Left colon (tissue), 2 donors: ENCODE measurements at regions not wholly inside any gene's neighbourhood (a gene's known extent, or its start where the extent isn't known, plus 50 kb on each side); places are given as distances from the start of the nearest gene placed in this dataset.
"Not testable (repeated sequence)": the region's sequence is repeated elsewhere in the genome, so short reads cannot be mapped to it uniquely, and the experiment has no call there.

Source experiments
- ATAC-seq: fragments of 200-7000 bp; cut with Tn5 transposase; one replicate; pipeline ENCODE4 v1.9.1; 2020; ENCODE audit warnings: mild to moderate bottlenecking, moderate library complexity
- DNase-seq, 2 donors: peaks; one replicate each; pipeline ENCODE4 v3.0.0-alpha.2; 2020
- intact Hi-C, 2 donors: fragments of 100-400 bp; cut with DNase I in 1 of 2; cut with micrococcal nuclease in 1 of 2; formaldehyde crosslinking; loops; one replicate each; pipeline versions ENCODE4 v1.11.2 to v1.14.0; 2022; cut with DNase I, micrococcal nuclease
- donor health status: DM: no; HTN: no; CAD: no.
- donor health status: DM: yes; HTN: yes; CAD: no.

DNA sequence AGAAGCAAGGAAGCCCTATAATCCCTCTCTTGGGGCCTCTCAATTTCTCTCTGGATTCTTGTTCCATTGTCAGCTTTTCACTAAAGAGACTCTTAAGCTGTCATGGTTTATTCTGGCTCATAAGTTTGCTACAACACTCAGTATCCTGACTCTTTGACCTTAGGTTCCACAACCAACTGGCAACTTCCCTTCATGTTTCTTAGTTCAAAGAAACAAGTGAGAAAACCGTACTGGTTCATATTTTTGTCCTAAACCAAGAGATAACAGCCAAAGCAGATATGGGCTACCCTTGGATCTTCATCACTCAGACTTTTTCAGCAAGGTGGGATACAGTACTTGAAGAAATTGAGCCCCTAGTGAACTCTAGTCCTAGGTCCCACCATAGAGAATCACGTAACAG, 109.9 kb upstream of the CRIM1 start:
- intact Hi-C loops: no loop called here
- DNase-seq: no peak
- no peak for ATAC-seq

DNA sequence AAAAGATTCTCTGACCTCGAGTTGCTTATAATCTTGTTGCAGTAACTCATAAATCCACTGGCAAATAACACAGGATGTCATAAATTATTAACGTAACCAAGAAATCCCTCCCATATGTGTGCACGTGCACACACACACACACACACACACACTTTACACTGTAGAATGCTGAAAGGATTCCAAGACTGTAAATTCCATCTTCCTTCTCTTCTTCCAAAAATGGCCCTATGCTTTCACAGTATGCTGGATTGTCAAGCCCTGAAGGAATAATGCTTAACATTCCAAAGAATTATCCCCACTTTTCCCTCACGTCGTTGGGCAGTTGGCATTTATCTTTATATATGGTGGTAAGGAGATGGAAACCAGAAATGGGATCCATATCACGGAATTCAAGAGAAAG, 117.5 kb upstream of the CRIM1 start:
- no peak for DNase-seq
- intact Hi-C loops: no loop called here
- no peak for ATAC-seq

DNA sequence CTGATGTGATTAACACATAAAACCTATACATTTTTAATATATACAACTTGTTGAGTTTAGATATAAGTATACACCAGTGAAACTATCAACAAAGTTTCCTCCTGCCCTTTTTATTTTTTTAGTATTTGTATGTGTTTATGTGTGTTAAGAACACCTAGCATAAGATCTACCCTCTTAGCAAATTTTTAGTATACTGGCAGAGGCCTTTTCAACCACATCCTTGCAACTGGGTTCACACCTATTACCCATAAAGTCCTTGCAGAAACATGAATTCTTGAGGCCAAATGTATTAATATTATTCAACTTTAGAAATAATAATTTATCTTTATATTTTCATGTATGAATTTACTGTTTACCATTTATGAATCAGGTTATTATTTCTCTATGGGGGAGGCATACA, 119.7 kb upstream of the CRIM1 start:
- intact Hi-C loops: no loop called here
- no peak for ATAC-seq
- no peak for DNase-seq

DNA sequence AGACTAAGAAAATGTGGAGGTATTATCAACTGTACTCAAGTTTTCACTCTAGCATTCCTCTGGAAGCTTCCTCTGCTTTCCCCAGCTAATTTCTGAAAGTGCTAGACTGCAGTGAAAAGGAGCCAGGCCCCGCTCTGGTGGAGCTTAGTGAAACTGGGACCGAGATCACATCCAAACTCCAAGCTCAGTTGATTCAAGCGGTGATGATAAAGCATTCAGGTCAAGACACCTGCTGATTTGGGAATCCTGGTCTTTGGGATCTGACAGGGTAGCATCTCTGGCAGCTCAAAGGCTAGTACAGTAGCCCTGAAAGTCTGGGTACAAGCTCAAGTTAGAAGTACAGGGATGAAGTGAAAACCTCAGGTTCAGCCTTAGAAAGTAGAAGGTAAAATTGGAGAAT, 120.2 kb upstream of the CRIM1 start:
- intact Hi-C loops: no loop called here
- DNase-seq: no peak
- no peak for ATAC-seq

DNA sequence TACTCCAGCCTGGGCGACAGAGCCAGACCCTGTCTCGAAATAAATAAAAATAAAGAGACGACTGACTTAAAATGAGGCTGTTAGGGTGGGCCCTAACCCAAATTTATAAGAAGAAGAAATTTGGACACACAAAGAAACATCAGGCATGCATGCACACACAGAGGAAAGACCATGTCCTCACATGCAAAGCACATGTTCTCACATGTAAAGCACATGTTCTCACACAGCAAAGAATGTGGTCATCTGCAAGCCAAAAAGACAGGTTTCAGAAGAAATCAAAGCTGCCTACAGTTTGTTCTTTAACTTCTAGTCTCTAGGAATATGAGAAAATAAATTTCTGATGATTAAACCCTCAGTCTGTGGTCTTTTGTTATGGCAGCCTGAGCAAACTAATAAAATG, 132.3 kb upstream of the CRIM1 start:
- DNase-seq (no peak), ATAC-seq (no peak)
- intact Hi-C loops: no loop called here

DNA sequence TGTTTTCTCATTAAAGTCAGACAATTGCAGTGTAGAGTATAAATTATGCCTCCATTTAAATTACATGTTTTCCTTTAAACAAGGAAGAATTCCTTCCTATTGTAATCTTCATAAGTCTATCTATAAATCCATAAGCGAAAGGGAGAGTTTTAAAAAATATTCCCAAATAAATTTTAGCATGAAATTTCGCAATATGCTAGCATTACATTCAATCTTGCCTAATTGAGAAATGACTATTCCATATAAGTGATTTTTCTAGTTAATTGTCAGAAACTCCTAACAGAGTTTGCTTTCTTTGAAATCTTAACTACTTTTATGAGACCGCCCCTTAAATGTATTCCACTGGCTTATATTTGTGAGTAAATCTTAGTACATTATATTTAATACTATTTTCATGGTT, 133.1 kb upstream of the CRIM1 start:
- DNase-seq (no peak), ATAC-seq (no peak)
- intact Hi-C loops: no loop called here

DNA sequence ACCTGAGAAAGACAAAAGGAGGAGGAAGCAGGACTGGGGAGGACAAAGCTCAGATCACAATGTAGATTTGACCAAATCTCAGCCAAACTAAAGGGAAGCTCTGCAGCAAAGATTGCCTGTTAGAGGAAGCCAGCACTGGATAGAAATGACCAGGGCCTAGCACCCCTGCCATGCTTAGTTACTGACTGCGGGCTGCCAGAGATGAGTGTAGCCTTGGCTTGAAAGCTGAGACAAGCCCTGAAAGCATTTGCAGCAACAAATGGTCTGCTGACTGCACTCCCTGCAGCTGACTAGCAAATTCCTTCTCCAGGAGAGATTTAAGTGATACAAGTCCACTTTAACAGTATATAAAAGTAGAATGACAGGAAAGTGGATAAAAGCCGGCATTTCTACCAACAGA, 140.9 kb upstream of the CRIM1 start:
- intact Hi-C loops: no loop called here
- no peak for ATAC-seq
- DNase-seq: no peak

DNA sequence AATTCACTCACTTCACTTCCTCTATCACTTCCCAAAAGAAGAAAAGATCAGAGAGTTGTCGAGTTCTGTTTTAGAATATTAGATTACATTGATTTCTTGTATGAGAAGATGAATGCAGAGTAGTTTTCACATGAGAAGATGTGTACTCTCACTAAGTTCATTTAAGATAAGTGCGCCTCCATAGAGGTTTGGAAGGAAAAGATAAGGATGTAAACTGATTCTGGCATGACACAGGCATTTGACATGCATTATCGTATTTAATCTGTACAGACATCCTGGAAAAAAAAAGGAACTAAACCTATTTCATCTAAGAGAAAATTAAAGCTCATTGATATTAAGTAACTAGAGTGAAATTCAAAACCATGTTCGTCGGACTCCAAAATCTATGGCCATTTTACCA, 152.2 kb upstream of the CRIM1 start:
- DNase-seq (no peak), ATAC-seq (no peak)
- intact Hi-C loops: no loop called here

DNA sequence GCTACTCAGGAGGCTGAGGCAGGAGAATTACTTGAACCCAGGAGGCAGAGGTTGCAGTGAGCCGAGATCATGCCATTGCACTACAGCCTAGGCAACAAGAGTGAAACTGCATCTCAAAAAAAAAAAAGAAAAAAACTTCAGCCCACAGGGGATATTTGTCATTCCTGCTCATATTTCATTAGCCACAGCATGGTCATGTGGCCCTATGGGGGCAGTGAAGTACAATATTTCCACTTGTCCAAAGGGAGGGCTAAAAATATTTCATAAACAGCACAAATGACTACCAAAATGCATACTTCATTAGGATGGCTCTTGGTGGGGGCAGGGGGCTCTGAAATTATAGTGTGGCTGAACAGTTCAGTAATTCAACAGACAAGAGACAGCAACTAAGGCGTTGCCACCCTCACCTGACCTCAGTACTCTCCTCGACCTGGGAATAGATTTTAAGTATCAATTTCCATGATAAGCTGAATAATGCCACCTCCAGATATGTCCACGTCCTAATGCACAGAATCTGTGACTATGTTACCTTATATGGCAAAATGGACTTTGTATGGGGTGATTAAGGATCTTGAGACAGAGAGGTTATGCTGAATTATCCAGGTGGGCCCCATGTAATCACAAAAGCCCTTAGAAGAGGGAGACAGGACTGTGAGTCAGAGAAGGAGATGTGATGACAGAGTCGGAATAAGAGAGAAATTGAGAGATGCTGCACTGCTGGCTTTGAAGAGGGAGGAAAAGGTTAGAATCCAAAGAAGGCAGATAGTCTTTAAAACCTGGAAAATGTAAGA, 158.2 kb upstream of the CRIM1 start:
- DNase-seq: no peak
- no peak for ATAC-seq
- intact Hi-C loops: no loop called here

DNA sequence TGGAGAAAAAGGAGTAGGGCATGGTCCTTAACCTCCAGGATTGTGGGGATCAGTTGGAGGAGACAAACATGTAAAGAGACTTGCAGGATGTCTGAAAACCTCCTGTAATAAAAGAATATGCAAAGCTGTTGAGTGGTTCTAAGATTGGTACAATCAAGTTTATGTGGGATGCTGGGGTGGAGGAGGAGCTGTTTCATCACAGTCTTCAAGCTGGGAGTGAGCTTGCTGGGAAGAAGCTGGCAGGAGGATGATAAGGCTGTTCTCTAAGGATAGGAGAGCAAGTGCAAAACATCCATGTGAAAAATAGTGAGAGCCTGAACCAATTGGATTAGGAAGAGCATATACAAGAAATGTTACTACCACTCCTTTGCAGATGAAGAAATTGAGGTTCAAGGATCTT, 161.9 kb upstream of the CRIM1 start:
- DNase-seq (no peak), ATAC-seq (no peak)
- intact Hi-C loops: no loop called here

DNA sequence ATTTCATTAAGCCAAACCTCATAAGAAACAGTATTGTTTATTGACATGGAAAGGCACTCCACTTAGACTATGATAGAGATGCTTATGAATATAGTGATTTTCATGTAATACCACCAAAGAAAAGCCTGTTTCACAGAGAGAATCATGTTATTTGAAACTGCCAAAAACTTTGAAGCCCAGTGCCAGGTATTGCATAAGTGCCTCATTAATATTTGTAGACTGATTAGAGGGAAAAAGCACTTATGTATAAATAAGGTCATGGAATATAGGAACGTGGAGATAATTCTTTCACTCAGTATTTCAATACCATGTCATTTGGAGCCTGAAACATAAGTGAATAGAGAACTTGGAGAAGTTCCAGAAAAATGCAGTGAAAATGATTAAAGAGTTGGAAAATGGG, 162.6 kb upstream of the CRIM1 start:
- ATAC-seq: no peak
- intact Hi-C loops: no loop called here
- DNase-seq: no peak

DNA sequence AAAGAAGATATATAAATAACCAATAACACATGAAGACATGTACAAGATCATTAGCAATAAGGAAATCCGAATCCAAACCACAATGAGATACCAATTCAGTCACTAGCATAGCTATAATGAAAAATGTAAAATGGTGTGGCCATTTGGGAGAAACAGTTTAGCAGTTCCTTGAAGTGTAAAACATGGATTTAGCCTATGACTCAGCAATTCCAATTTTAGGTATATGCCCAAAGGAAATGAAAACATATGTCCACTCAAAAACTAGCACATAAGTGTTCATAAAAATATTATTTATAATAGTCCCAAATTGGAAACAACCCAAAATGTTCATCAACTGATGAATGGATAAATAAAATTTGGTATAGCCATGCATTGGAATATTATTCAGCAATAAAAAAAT, 165.5 kb upstream of the CRIM1 start:
- no peak for ATAC-seq
- intact Hi-C loops: no loop called here
- no peak for DNase-seq

DNA sequence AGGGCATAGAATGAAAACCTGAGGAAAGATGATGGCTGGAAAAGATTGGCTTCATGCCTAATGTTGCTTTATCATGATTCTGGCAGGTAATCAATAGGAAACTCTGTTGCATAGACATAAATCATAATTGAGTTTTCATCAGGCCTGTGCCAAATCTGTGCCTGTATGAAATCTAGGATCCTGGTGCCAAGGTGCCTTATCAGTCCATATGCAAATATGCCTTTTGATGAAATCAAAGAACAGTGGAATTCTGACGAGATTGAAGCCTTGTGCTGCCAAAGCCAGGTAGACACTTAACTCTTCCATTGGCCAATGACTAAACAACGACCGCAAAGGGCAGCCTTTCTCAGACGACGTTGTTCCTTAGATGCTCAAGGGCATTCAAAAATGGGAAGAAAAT, 170.0 kb upstream of the CRIM1 start:
- no peak for DNase-seq
- ATAC-seq: no peak
- intact Hi-C loops: no loop called here

DNA sequence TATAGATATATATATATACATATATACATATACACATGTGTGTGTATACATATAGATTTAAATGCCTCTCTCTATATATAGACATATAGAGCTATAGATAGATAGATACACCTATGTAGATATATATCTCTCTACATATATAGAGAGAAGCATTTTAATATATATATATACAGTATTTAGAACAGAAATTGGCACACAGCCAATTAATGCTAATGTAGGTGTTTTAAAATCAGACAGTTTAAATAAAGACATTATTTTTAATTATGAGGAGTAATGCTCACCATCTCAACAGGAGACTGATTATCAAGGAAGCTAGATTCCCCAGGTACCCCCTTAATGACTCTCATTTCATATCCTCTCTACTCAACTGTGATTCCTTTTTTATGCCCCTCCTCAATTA, 170.7 kb upstream of the CRIM1 start:
- intact Hi-C loops: no loop called here
- ATAC-seq (no peak), DNase-seq (no peak)

DNA sequence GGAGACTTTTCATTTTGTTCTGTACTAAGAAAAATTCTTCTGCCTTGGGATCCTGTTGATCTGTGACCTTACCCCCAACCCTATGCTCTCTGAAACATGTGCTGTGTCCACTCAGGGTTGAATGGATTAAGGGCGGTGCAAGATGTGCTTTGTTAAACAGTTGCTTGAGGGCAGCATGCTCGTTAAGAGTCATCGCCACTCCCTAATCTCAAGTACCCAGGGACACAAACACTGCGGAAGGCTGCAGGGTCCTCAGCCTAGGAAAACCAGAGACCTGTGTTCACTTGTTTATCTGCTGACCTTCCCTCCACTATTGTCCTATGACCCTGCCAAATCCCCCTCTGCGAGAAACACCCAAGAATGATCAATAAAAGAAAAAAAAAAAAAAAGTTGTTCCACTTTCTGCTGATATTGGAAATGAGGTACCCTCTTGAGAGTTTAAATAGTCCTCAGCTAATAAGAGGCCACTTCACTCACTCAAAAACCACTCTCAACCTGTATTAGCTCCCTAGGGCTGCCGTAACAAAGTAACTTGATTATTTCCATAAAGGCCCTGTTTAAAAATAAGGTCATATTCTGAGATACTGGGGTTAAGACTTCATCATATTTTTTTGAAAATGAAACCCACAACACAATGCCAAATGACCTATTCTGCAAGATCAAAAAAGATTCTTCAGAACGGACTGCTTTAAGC, 174.6 kb upstream of the CRIM1 start:
- ATAC-seq, intact Hi-C loops, DNase-seq: not testable (repeated sequence)

DNA sequence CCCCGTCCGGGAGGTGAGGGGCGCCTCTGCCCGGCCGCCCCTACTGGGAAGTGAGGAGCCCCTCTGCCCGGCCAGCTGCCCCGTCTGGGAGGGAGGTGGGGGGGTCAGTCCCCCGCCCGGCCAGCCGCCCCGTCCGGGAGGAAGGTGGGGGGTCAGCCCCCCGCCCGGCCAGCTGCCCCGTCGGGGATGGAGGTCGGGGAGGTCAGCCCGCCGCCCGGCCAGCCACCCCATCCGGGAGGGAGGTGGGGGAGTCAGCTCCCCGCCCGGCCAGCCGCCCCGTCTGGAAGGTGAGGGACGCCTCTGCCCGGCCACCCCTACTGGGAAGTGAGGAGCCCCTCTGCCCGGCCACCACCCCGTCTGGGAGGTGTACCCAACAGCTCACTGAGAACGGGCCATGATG, 175.3 kb upstream of the CRIM1 start:
- intact Hi-C loops, ATAC-seq, DNase-seq: not testable (repeated sequence)

DNA sequence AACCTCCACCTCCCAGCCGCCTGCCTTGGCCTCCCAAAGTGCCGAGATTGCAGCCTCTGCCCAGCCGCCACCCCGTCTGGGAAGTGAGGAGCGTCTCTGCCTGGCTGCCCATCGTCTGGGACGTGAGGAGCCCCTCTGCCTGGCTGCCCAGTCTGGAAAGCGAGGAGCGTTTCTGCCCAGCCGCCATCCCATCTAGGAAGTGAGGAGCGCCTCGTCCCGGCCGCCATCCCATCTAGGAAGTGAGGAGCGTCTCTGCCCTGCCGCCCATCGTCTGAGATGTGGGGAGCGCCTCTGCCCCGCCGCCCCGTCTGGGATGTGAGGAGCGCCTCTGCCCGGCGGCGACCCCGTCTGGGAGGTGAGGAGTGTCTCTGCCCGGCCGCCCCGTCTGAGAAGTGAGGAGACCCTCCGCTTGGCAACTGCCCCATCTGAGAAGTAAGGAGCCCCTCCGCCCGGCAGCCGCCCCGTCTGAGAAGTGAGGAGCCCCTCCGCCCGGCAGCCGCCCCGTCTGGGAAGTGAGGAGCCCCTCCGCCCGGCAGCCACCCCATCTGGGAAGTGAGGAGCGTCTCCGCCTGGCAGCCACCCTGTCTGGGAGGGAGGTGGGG, 175.8 kb upstream of the CRIM1 start:
- not testable (repeated sequence) for DNase-seq, ATAC-seq

DNA sequence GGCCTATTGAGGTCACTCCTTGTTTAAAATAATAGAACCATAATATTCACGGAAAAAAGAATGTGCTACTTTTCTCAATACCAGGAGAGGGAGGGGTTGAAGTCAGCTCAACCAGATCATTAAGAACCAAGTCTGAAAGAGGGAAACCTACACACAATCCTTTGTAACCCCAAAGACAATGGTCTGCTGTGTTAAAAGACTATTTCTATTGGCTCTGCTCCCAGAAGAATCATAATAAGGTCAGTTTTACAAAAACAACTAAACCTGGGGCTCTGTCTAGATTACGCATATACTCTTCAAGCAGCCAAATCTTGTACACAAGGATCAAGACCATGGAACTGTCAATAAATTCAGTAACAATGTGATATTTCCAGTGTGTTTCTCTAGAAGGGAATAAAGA, 177.2 kb upstream of the CRIM1 start:
- DNase-seq (no peak), ATAC-seq (no peak)
- intact Hi-C loops: no loop called here

More for the DNA sequence above, 175.8 kb upstream of the CRIM1 start:
- intact Hi-C loops: not testable (repeated sequence)

DNA sequence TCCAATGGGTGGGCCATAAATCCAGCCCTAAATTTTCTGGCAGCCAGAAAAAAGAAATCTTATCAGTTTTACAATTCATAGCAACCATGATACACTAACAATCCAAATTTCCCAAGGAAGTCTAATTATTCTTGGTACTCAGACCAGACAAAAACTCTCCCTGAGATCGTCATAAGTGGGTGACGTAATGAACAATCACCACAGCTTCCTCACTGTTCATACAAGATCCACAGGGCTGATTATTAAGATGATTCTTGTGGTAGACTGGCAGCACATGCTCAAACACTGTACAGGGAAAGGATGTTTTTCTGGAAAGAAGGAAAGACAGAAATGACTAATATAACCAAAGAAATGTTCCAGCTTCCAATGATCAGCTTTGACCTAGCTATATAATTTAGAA, 178.3 kb upstream of the CRIM1 start:
- ATAC-seq (no peak), DNase-seq (no peak)
- intact Hi-C loops: no loop called here

DNA sequence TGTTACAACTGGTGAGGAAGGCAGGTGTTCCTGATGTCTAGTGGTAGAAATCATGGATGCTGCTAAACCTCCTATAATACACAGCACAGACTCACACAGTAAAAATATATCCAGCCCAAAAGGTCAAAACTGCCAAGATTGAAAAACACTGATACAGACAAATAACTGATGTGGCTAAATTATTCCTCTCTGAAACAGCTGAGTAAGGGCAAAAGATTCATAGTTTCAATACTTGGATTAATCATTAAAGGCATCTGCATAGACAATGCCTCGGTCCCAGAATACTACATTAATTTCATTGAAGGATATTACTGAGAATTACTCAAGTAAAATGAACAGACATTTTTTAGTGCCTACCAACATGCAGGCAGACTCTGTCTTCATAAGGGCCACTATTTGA, 180.7 kb upstream of the CRIM1 start:
- intact Hi-C loops: no loop called here
- ATAC-seq (no peak), DNase-seq (no peak)
